NT2/D1 (cell line): ENCODE measurements at regions not wholly inside any gene's neighbourhood (a gene's known extent, or its start where the extent isn't known, plus 50 kb on each side); places are given as distances from the start of the nearest gene placed in this dataset.

Experiments
- SUZ12 ChIP-seq: IDR thresholded peaks from 2 replicates; pipeline ENCODE4 v1.6.1; 2011; ENCODE audit not compliant: insufficient read length, insufficient read depth; ENCODE audit errors: extremely low read depth
- YY1 ChIP-seq: IDR thresholded peaks from 2 replicates; pipeline ENCODE4 v1.6.1; 2011; ENCODE audit not compliant: insufficient read length, insufficient read depth
- ZNF274 ChIP-seq: IDR thresholded peaks from 2 replicates; pipeline ENCODE4 v1.6.1; 2011; ENCODE audit warnings: mild to moderate bottlenecking, low read depth, low read length

- TF ChIP-seq SUZ12 (no peak), YY1 (no peak), ZNF274 (no peak)
Measured at GRCh38 chr1:103248417-103249102, 140.2 kb upstream of the COL11A1 start.
